Mesothelial cell of epicardium (in vitro differentiated cells): ENCODE measurements at regions not wholly inside any gene's neighbourhood (a gene's known extent, or its start where the extent isn't known, plus 50 kb on each side); places are given as distances from the start of the nearest gene placed in this dataset.

Experiments used
- DNase-seq, 2 experiments: peaks; one replicate each; pipeline ENCODE4 v3.0.0; 2021; ENCODE audit warnings: low spot score in 2 of 2; ENCODE audit not compliant: unreplicated experiment in 2 of 2
- H3K27ac Mint-ChIP-seq: 2 replicates; pipeline ENCODE4 v1.8.0; 2021; ENCODE audit warnings: mixed read lengths
- H3K27me3 Mint-ChIP-seq: 2 replicates; pipeline ENCODE4 v1.8.0; 2021; ENCODE audit warnings: low read depth, mixed read lengths
- H3K36me3 Mint-ChIP-seq: 2 replicates; pipeline ENCODE4 v1.8.0; 2021; ENCODE audit warnings: mixed read lengths
- H3K4me1 Mint-ChIP-seq: 2 replicates; pipeline ENCODE4 v1.8.0; 2021; ENCODE audit warnings: mixed read lengths
- H3K4me3 Mint-ChIP-seq: 2 replicates; pipeline ENCODE4 v1.8.0; 2021; ENCODE audit warnings: mild to moderate bottlenecking, moderate library complexity, mixed read lengths
- H3K9me3 Mint-ChIP-seq: 2 replicates; pipeline ENCODE4 v1.8.0; 2021; ENCODE audit warnings: mixed read lengths
- CTCF ChIP-seq: fragments of 200-600 bp; sonication (generic); IDR thresholded peaks from one replicate; pipeline ENCODE4 v1.5.0; 2021; ENCODE audit warnings: antibody characterized with exemption; ENCODE audit not compliant: unreplicated experiment

- Mint-ChIP-seq H3K4me3 (no peak overlapping the region), H3K27ac (no peak overlapping the region), H3K27me3 (no peaks in the 10 kb centered on the region), H3K4me1 (no peaks in the 10 kb centered on the region), H3K9me3 (peaks cover 20% of the 10 kb centered on the region), H3K36me3 (no peaks in the 10 kb centered on the region)
- DNase-seq: no peak
- no peak for TF ChIP-seq CTCF
Measured at GRCh38 chr7:22911889-22912288, 89.2 kb upstream of the TOMM7 start.

- Mint-ChIP-seq H3K27ac (no peak overlapping the region), H3K27me3 (no peaks in the 10 kb centered on the region), H3K4me3 (no peak overlapping the region), H3K4me1 (no peaks in the 10 kb centered on the region), H3K9me3 (peaks cover 18% of the 10 kb centered on the region), H3K36me3 (no peaks in the 10 kb centered on the region)
- no peak for TF ChIP-seq CTCF
- no peak for DNase-seq
Measured at GRCh38 chr7:22909917-22910316, 87.3 kb upstream of the TOMM7 start.

- no peaks in the 10 kb centered on the region for H3K4me1 Mint-ChIP-seq
- DNase-seq: no peak
- TF ChIP-seq CTCF: no peak
- H3K4me3 Mint-ChIP-seq: no peak overlapping the region
- H3K9me3 Mint-ChIP-seq: peaks cover 4% of the 10 kb centered on the region
- H3K27ac Mint-ChIP-seq: no peak overlapping the region
- H3K36me3 Mint-ChIP-seq: no peaks in the 10 kb centered on the region
- H3K27me3 Mint-ChIP-seq: no peaks in the 10 kb centered on the region
Measured at GRCh38 chr7:22907805-22908204, 85.2 kb upstream of the TOMM7 start.

GRCh38 chr7:22900784-22901183 lies 78.1 kb upstream of the TOMM7 start:
- TF ChIP-seq CTCF: no peak
- Mint-ChIP-seq H3K27me3 (no peaks in the 10 kb centered on the region), H3K4me3 (no peak overlapping the region), H3K27ac (no peak overlapping the region), H3K36me3 (no peaks in the 10 kb centered on the region), H3K4me1 (no peaks in the 10 kb centered on the region), H3K9me3 (peaks cover 4% of the 10 kb centered on the region)
- DNase-seq: no peak

- Mint-ChIP-seq H3K4me1 (no peaks in the 10 kb centered on the region), H3K27me3 (no peaks in the 10 kb centered on the region), H3K27ac (no peak overlapping the region), H3K36me3 (no peaks in the 10 kb centered on the region), H3K4me3 (no peak overlapping the region), H3K9me3 (peaks cover 4% of the 10 kb centered on the region)
- no peak for DNase-seq
- no peak for TF ChIP-seq CTCF
Measured at GRCh38 chr7:22900101-22900500, 77.5 kb upstream of the TOMM7 start.

- no peak overlapping the region for H3K27ac Mint-ChIP-seq
- TF ChIP-seq CTCF: no peak
- H3K4me1 Mint-ChIP-seq: no peaks in the 10 kb centered on the region
- no peak overlapping the region for H3K4me3 Mint-ChIP-seq
- no peaks in the 10 kb centered on the region for H3K9me3 Mint-ChIP-seq
- DNase-seq: no peak
- no peaks in the 10 kb centered on the region for H3K27me3 Mint-ChIP-seq
- no peaks in the 10 kb centered on the region for H3K36me3 Mint-ChIP-seq
Measured at GRCh38 chr7:22896917-22897316, 74.3 kb upstream of the TOMM7 start.
